IMR-90 (cell line): ENCODE measurements at regions not wholly inside any gene's neighbourhood (a gene's known extent, or its start where the extent isn't known, plus 50 kb on each side); places are given as distances from the start of the nearest gene placed in this dataset.

ENCODE experiments used
- USF2 ChIP-seq: fragments of 150-350 bp; IDR thresholded peaks from 2 replicates; pipeline ENCODE4 v1.6.1; 2017; ENCODE audit warnings: mild to moderate bottlenecking, antibody characterized with exemption, low read length, low read depth
- TF ChIP-seq, protein P1 (sequence below): conservative IDR thresholded peaks from 2 replicates; pipeline ENCODE4 v1.5.1; 2012; ENCODE audit warnings: mild to moderate bottlenecking, low read depth, low read length, improper control_type of control experiment

- TF ChIP-seq, protein P1, sequence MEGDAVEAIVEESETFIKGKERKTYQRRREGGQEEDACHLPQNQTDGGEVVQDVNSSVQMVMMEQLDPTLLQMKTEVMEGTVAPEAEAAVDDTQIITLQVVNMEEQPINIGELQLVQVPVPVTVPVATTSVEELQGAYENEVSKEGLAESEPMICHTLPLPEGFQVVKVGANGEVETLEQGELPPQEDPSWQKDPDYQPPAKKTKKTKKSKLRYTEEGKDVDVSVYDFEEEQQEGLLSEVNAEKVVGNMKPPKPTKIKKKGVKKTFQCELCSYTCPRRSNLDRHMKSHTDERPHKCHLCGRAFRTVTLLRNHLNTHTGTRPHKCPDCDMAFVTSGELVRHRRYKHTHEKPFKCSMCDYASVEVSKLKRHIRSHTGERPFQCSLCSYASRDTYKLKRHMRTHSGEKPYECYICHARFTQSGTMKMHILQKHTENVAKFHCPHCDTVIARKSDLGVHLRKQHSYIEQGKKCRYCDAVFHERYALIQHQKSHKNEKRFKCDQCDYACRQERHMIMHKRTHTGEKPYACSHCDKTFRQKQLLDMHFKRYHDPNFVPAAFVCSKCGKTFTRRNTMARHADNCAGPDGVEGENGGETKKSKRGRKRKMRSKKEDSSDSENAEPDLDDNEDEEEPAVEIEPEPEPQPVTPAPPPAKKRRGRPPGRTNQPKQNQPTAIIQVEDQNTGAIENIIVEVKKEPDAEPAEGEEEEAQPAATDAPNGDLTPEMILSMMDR, result no peak
- no peak for TF ChIP-seq USF2
These were observed 202.5 kb upstream of the GMDS start for GRCh38 chr6:2447931-2448330.
